DMS53 treated with DMSO at 0.1 percent for 48 hours (cell line): ENCODE measurements at regions not wholly inside any gene's neighbourhood (a gene's known extent, or its start where the extent isn't known, plus 50 kb on each side); places are given as distances from the start of the nearest gene placed in this dataset.
"Not testable (repeated sequence)": the region's sequence is repeated elsewhere in the genome, so short reads cannot be mapped to it uniquely, and the experiment has no call there.

Source experiments
- DNase-seq: peaks from one replicate; lab custom pipeline; 2025; ENCODE audit not compliant: unreplicated experiment; lab: John Stamatoyannopoulos, UW

GRCh38 chr4:65999518-65999871, 329.2 kb upstream of the EPHA5 start:
- DNase-seq, result no peak

- DNase-seq, result not testable (repeated sequence)
These were observed 328.7 kb upstream of the EPHA5 start for GRCh38 chr4:65998807-65999517.

- DNase-seq, result no peak
These were observed 312.8 kb upstream of the EPHA5 start for GRCh38 chr4:65983061-65983460.

- DNase-seq, result no peak
These were observed 306.0 kb upstream of the EPHA5 start for GRCh38 chr4:65976287-65976686.

- no peak for DNase-seq
These were observed 302.9 kb upstream of the EPHA5 start for GRCh38 chr4:65973186-65973585.

- DNase-seq, result no peak
These were observed 301.4 kb upstream of the EPHA5 start for GRCh38 chr4:65971686-65972085.

GRCh38 chr4:65968831-65969558, 298.7 kb upstream of the EPHA5 start:
- no peak for DNase-seq

- DNase-seq, result no peak
These were observed 290.5 kb upstream of the EPHA5 start for GRCh38 chr4:65960751-65961150.

- DNase-seq, result peak; percentile 12
These were observed 284.1 kb upstream of the EPHA5 start for GRCh38 chr4:65954416-65954815.

GRCh38 chr4:65951177-65951576, 280.9 kb upstream of the EPHA5 start:
- DNase-seq, result no peak

- peak; percentile 14 for DNase-seq
These were observed 272.8 kb upstream of the EPHA5 start for GRCh38 chr4:65943076-65943475.

- DNase-seq, result no peak
These were observed 254.6 kb upstream of the EPHA5 start for GRCh38 chr4:65924843-65925242.

GRCh38 chr4:65923616-65924015, 253.3 kb upstream of the EPHA5 start:
- DNase-seq, result no peak

GRCh38 chr4:65921180-65921579, 250.9 kb upstream of the EPHA5 start:
- no peak for DNase-seq

GRCh38 chr4:65918872-65919271, 248.6 kb upstream of the EPHA5 start:
- DNase-seq, result no peak

GRCh38 chr4:65918212-65918611, 247.9 kb upstream of the EPHA5 start:
- DNase-seq, result no peak

GRCh38 chr4:65917486-65917885, 247.2 kb upstream of the EPHA5 start:
- DNase-seq, result no peak

- no peak for DNase-seq
These were observed 241.4 kb upstream of the EPHA5 start for GRCh38 chr4:65911720-65912119.

- no peak for DNase-seq
These were observed 223.9 kb upstream of the EPHA5 start for GRCh38 chr4:65893957-65894755.

GRCh38 chr4:65893271-65893670, 223.0 kb upstream of the EPHA5 start:
- no peak for DNase-seq

- DNase-seq, result peak; percentile 9
These were observed 210.3 kb upstream of the EPHA5 start for GRCh38 chr4:65880594-65880993.
